ENCODE measurements at regions not wholly inside any gene's neighbourhood (a gene's known extent, or its start where the extent isn't known, plus 50 kb on each side); places are given as distances from the start of the nearest gene placed in this dataset.

DNA sequence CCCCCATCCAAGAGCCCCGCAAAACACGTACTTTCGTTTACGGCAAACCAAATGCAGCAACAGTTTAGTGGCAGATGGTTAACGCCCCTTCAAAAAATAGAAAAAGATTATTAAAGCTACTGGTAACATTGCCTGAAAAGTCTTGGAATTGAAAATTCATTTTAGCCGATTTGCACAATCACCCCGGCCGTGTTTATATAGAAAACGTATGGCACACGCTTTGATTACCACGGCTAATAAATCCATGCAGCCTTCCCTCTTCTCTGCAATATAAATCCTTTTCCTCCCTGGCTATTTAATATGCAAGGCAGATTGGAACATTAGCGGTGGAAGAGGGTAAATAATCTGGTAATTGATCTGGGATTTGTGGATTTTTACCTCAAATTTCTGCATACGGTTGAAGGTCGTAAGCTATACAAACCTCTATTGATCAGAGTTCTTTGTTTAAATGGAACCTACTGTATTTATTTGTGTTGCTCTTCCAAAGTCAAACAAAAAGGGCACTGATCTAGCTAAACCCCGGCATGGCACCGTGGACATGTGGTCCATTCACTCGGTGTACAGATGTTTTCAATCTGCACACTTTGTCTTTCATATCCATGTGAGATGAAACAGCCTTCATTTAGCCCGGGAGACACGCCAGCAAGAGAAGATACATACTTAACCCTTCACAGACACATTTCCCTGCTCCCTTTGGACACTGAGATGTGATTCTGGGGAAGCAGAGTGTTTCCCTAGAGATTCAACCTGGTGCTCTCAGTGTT lies 238.1 kb upstream of the MAF start:
- TF ChIP-seq TOX (CRISPR knock-in tag; IDR thresholded peaks at IDR 0.05; ENCODE audit: borderline replicate concordance) (no peak), ZNF70 (CRISPR knock-in tag; IDR thresholded peaks at IDR 0.05) (no peak), RARB (CRISPR knock-in tag; IDR thresholded peaks at IDR 0.05) (no peak), SNAI2 (CRISPR knock-in tag; IDR thresholded peaks at IDR 0.05) (no peak), ARNTL (CRISPR knock-in tag; IDR thresholded peaks at IDR 0.05; ENCODE audit: borderline replicate concordance, low read depth) (no peak), CSRNP3 (CRISPR knock-in tag; IDR thresholded peaks at IDR 0.05) (no peak), OSR1 (CRISPR knock-in tag; IDR thresholded peaks at IDR 0.05) (no peak), PPARA (CRISPR knock-in tag; IDR thresholded peaks at IDR 0.05; ENCODE audit: borderline replicate concordance) (no peak), ZNF565 (CRISPR knock-in tag; conservative IDR thresholded peaks at IDR 0.05; ENCODE audit: low read depth) (no peak), ZFP3 (CRISPR knock-in tag; IDR thresholded peaks at IDR 0.05) (no peak), ZC3H10 (CRISPR knock-in tag; IDR thresholded peaks at IDR 0.05) (no peak), ZFP30 (CRISPR knock-in tag; IDR thresholded peaks at IDR 0.05) (no peak)
- TF ChIP-seq, protein P1, sequence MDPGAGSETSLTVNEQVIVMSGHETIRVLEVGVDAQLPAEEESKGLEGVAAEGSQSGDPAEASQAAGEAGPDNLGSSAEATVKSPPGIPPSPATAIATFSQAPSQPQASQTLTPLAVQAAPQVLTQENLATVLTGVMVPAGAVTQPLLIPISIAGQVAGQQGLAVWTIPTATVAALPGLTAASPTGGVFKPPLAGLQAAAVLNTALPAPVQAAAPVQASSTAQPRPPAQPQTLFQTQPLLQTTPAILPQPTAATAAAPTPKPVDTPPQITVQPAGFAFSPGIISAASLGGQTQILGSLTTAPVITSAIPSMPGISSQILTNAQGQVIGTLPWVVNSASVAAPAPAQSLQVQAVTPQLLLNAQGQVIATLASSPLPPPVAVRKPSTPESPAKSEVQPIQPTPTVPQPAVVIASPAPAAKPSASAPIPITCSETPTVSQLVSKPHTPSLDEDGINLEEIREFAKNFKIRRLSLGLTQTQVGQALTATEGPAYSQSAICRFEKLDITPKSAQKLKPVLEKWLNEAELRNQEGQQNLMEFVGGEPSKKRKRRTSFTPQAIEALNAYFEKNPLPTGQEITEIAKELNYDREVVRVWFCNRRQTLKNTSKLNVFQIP (CRISPR knock-in tag; IDR thresholded peaks at IDR 0.05; ENCODE audit: borderline replicate concordance, low read depth): no peak
- TF ChIP-seq, protein P2, sequence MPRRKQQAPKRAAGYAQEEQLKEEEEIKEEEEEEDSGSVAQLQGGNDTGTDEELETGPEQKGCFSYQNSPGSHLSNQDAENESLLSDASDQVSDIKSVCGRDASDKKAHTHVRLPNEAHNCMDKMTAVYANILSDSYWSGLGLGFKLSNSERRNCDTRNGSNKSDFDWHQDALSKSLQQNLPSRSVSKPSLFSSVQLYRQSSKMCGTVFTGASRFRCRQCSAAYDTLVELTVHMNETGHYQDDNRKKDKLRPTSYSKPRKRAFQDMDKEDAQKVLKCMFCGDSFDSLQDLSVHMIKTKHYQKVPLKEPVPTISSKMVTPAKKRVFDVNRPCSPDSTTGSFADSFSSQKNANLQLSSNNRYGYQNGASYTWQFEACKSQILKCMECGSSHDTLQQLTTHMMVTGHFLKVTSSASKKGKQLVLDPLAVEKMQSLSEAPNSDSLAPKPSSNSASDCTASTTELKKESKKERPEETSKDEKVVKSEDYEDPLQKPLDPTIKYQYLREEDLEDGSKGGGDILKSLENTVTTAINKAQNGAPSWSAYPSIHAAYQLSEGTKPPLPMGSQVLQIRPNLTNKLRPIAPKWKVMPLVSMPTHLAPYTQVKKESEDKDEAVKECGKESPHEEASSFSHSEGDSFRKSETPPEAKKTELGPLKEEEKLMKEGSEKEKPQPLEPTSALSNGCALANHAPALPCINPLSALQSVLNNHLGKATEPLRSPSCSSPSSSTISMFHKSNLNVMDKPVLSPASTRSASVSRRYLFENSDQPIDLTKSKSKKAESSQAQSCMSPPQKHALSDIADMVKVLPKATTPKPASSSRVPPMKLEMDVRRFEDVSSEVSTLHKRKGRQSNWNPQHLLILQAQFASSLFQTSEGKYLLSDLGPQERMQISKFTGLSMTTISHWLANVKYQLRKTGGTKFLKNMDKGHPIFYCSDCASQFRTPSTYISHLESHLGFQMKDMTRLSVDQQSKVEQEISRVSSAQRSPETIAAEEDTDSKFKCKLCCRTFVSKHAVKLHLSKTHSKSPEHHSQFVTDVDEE (CRISPR knock-in tag; IDR thresholded peaks at IDR 0.05): peak; percentile 34; the same call in 1 of the 2 replicates
